Ovary (tissue), 3 donors: ENCODE measurements at regions not wholly inside any gene's neighbourhood (a gene's known extent, or its start where the extent isn't known, plus 50 kb on each side); places are given as distances from the start of the nearest gene placed in this dataset.

Source experiments
- EP300 ChIP-seq: sonication (generic); formaldehyde crosslinking; IDR thresholded peaks from one replicate; pipeline ENCODE4 v1.6.1; 2017; ENCODE audit warnings: antibody characterized with exemption
- POLR2A ChIP-seq: fragments of 450-650 bp; IDR thresholded peaks from one replicate; pipeline ENCODE4 v1.6.1; 2017; ENCODE audit warnings: antibody characterized with exemption, mild to moderate bottlenecking, moderate library complexity
- TF ChIP-seq, protein P1 (sequence below), 3 donors: fragments of 450-650 bp in 2 of 3; fragments of 200-600 bp in 1 of 3; IDR thresholded peaks; one replicate each; pipeline versions ENCODE4 v1.5.1 to v1.8.0; 2016 to 2022; ENCODE audit warnings: antibody characterized with exemption in 3 of 3, mild to moderate bottlenecking in 1 of 3
- donor health status: DM: no; HTN: no; CAD: no.

DNA sequence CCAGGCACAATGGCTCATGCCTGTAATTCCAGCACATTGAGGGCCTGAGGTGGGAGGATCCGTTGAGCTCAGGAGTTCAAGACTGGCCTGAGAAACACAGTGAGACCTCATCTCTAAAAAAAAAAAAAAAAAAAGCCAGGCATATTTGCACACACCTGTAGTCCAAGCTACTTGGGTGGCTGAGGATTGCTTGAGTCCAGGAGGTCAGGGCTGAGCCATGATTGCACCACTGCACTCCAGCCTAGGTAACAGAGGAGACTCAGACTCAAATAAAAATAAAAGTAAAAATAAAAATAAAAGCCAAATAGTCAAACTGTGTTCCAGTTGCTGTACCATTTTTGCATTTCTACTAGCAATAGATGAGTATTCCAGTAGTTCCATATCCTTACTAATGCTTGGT lies 616.0 kb downstream of the KIF4B start:
- TF ChIP-seq, protein P1, sequence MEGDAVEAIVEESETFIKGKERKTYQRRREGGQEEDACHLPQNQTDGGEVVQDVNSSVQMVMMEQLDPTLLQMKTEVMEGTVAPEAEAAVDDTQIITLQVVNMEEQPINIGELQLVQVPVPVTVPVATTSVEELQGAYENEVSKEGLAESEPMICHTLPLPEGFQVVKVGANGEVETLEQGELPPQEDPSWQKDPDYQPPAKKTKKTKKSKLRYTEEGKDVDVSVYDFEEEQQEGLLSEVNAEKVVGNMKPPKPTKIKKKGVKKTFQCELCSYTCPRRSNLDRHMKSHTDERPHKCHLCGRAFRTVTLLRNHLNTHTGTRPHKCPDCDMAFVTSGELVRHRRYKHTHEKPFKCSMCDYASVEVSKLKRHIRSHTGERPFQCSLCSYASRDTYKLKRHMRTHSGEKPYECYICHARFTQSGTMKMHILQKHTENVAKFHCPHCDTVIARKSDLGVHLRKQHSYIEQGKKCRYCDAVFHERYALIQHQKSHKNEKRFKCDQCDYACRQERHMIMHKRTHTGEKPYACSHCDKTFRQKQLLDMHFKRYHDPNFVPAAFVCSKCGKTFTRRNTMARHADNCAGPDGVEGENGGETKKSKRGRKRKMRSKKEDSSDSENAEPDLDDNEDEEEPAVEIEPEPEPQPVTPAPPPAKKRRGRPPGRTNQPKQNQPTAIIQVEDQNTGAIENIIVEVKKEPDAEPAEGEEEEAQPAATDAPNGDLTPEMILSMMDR (IDR thresholded peaks at IDR 0.05), result no peak
- TF ChIP-seq POLR2A (no peak), EP300 (no peak)
